Endodermal cell (in vitro differentiated cells): ENCODE measurements at regions not wholly inside any gene's neighbourhood (a gene's known extent, or its start where the extent isn't known, plus 50 kb on each side); places are given as distances from the start of the nearest gene placed in this dataset.

ENCODE experiments used
- DNase-seq: peaks from one replicate; pipeline ENCODE4 v3.0.0-alpha.2; 2017
- H3K27ac ChIP-seq: 2 replicates; pipeline ENCODE4 v1.5.1; 2013; ENCODE audit warnings: mild to moderate bottlenecking, low read depth, low read length, moderate library complexity
- H3K27me3 ChIP-seq: 2 replicates; pipeline ENCODE4 v1.6.1; 2013; ENCODE audit warnings: mild to moderate bottlenecking, low read length, moderate library complexity; ENCODE audit not compliant: insufficient read depth, control insufficient read depth, poor library complexity, severe bottlenecking
- H3K36me3 ChIP-seq: 2 replicates; pipeline ENCODE4 v1.7.0; 2013; ENCODE audit warnings: mild to moderate bottlenecking, low read length, moderate library complexity; ENCODE audit not compliant: control insufficient read depth, insufficient read depth
- H3K4me1 ChIP-seq: one replicate; pipeline ENCODE4 v1.7.0; 2013; ENCODE audit warnings: low read length; ENCODE audit not compliant: control insufficient read depth, insufficient read depth
- H3K4me3 ChIP-seq: 2 replicates; pipeline ENCODE4 v1.5.1; 2013; ENCODE audit warnings: mild to moderate bottlenecking, low read length, moderate library complexity
- H3K9ac ChIP-seq: 2 replicates; pipeline ENCODE4 v1.6.1; 2013; ENCODE audit warnings: mild to moderate bottlenecking, low read length, moderate library complexity; ENCODE audit not compliant: poor library complexity, severe bottlenecking; ENCODE audit errors: extremely low read depth
- H3K9me3 ChIP-seq: 2 replicates; pipeline ENCODE4 v1.6.1; 2013; ENCODE audit warnings: mild to moderate bottlenecking, low read length, moderate library complexity; ENCODE audit not compliant: control insufficient read depth
- H3K27ac Mint-ChIP-seq: 2 replicates; pipeline ENCODE4 v1.8.0; 2020; ENCODE audit warnings: mixed read lengths
- H3K27me3 Mint-ChIP-seq: 2 replicates; pipeline ENCODE4 v1.8.0; 2021; ENCODE audit warnings: mild to moderate bottlenecking, mixed read lengths; ENCODE audit not compliant: insufficient read depth
- H3K36me3 Mint-ChIP-seq: 2 replicates; pipeline ENCODE4 v1.8.0; 2020; ENCODE audit warnings: low read depth, mixed read lengths
- H3K4me1 Mint-ChIP-seq: 2 replicates; pipeline ENCODE4 v1.8.0; 2020; ENCODE audit warnings: mixed read lengths
- H3K4me3 Mint-ChIP-seq: 2 replicates; pipeline ENCODE4 v1.8.0; 2020; ENCODE audit warnings: mild to moderate bottlenecking, moderate library complexity, mixed read lengths
- H3K9me3 Mint-ChIP-seq: 2 replicates; pipeline ENCODE4 v1.8.0; 2020; ENCODE audit warnings: mild to moderate bottlenecking, mixed read lengths
- CTCF ChIP-seq: fragments of 200-600 bp; sonication (generic); conservative IDR thresholded peaks from 2 replicates; pipeline ENCODE4 v1.5.0; 2021; ENCODE audit warnings: antibody characterized with exemption, mild to moderate bottlenecking
- WGBS, 2 experiments: methylation state at CpG; one replicate each; pipeline versions ENCODE4 v1.1.5 to v1.1.7; 2013; ENCODE audit warnings: missing lambda C conversion rate in 2 of 2, mixed read lengths in 1 of 2; ENCODE audit not compliant: insufficient coverage in 1 of 2, insufficient read length in 1 of 2; 5-methylcytosine and 5-hydroxymethylcytosine counted together

- Histone ChIP-seq H3K27ac (no peak overlapping the region), H3K4me1 (peaks cover 7% of the 10 kb centered on the region), H3K36me3 (no peaks in the 10 kb centered on the region), H3K9me3 (no peaks in the 10 kb centered on the region), H3K4me3 (no peak overlapping the region), H3K9ac (no peak overlapping the region), H3K27me3 (no peaks in the 10 kb centered on the region)
- no peaks in the 10 kb centered on the region for H3K27me3 Mint-ChIP-seq
- no peak for DNase-seq
- 85 to 100% methylated on average over 2 to 3 of the region's 3 CpGs for WGBS, 2 experiments
- no peak overlapping the region for H3K4me3 Mint-ChIP-seq
- H3K36me3 Mint-ChIP-seq: peaks cover 3% of the 10 kb centered on the region
- peaks cover 8% of the 10 kb centered on the region for H3K9me3 Mint-ChIP-seq
- TF ChIP-seq CTCF: no peak
- H3K27ac Mint-ChIP-seq: no peak overlapping the region
- peaks cover 59% of the 10 kb centered on the region for H3K4me1 Mint-ChIP-seq
These were observed 459.9 kb upstream of the JARID2 start for GRCh38 chr6:14786008-14786407.

GRCh38 chr6:14786455-14786854, 459.4 kb upstream of the JARID2 start:
- DNase-seq: no peak
- H3K36me3 ChIP-seq: no peaks in the 10 kb centered on the region
- H3K4me3 ChIP-seq: no peak overlapping the region
- H3K9me3 ChIP-seq: no peaks in the 10 kb centered on the region
- 85 to 94% methylated on average over 3 of the region's 3 CpGs for WGBS, 2 experiments
- no peak for TF ChIP-seq CTCF
- peaks cover 7% of the 10 kb centered on the region for H3K4me1 ChIP-seq
- H3K27ac ChIP-seq: no peak overlapping the region
- H3K9me3 Mint-ChIP-seq: peaks cover 8% of the 10 kb centered on the region
- peaks cover 61% of the 10 kb centered on the region for H3K4me1 Mint-ChIP-seq
- no peak overlapping the region for H3K9ac ChIP-seq
- H3K27me3 Mint-ChIP-seq: no peaks in the 10 kb centered on the region
- H3K4me3 Mint-ChIP-seq: no peak overlapping the region
- H3K27ac Mint-ChIP-seq: no peak overlapping the region
- H3K27me3 ChIP-seq: no peaks in the 10 kb centered on the region
- H3K36me3 Mint-ChIP-seq: peaks cover 3% of the 10 kb centered on the region

- H3K9ac ChIP-seq: no peak overlapping the region
- no peak overlapping the region for H3K4me3 Mint-ChIP-seq
- peaks cover 64% of the 10 kb centered on the region for H3K4me1 Mint-ChIP-seq
- H3K27me3 Mint-ChIP-seq: no peaks in the 10 kb centered on the region
- no peaks in the 10 kb centered on the region for H3K27me3 ChIP-seq
- WGBS, 2 experiments: 92 to 100% methylated on average over 2 of the region's 2 CpGs
- H3K4me3 ChIP-seq: no peak overlapping the region
- DNase-seq: no peak
- H3K36me3 Mint-ChIP-seq: peaks cover 3% of the 10 kb centered on the region
- no peak overlapping the region for H3K27ac Mint-ChIP-seq
- no peaks in the 10 kb centered on the region for H3K9me3 ChIP-seq
- TF ChIP-seq CTCF: no peak
- H3K36me3 ChIP-seq: no peaks in the 10 kb centered on the region
- H3K9me3 Mint-ChIP-seq: peaks cover 8% of the 10 kb centered on the region
- H3K27ac ChIP-seq: no peak overlapping the region
- peaks cover 7% of the 10 kb centered on the region for H3K4me1 ChIP-seq
These were observed 458.6 kb upstream of the JARID2 start for GRCh38 chr6:14787250-14787649.
